22Rv1 (cell line): ENCODE measurements at regions not wholly inside any gene's neighbourhood (a gene's known extent, or its start where the extent isn't known, plus 50 kb on each side); places are given as distances from the start of the nearest gene placed in this dataset.

ENCODE experiments used
- H3K27ac ChIP-seq: fragments of 450-650 bp; 2 replicates; pipeline ENCODE4 v1.5.1; 2017
- ZFX ChIP-seq: fragments of 450-650 bp; IDR thresholded peaks from 2 replicates; pipeline ENCODE4 v1.6.1; 2017; ENCODE audit warnings: antibody characterized with exemption, borderline replicate concordance
- TF ChIP-seq, protein P1 (sequence below): fragments of 450-650 bp; IDR thresholded peaks from 2 replicates; pipeline ENCODE4 v1.5.1; 2017; ENCODE audit warnings: mild to moderate bottlenecking

DNA sequence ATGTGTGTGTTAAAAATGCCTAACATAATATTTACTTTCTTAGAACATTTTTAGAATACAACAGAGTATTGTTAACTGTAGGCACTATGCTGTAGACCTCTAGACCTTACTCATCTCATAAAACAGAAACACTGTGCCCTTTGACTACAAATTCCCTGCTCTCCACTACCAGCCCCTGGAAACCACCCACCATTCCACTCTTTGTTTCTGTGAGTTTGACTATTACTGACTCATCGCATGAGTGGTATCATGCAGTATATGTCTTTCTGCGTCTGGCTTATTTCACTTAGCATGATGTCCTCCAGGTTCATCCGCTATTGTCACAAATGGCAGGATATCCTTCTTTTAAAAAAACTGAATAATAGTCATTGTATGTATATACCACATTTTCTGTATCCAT lies 216.7 kb upstream of the CFAP20DC start:
- H3K27ac ChIP-seq, result no peak overlapping the region
- no peak for TF ChIP-seq ZFX

DNA sequence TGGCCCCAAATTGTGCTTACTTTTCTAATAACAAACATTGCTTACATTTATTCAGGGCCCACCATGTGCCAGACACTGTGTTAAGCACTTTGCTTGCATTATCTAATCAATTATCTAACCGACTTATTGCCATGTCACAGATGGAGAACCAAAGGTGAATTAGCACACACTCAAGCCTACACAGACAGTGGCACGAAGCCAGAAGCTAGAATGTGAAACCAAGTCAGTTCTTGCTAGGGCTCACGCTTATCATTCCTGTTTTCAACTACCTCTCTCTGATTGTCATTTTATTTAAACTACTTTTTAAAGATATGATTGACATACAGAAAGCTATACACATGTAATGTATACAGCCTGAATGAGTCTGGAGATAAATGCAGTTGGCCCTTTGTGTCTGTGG lies 215.7 kb upstream of the CFAP20DC start:
- no peak for TF ChIP-seq ZFX
- TF ChIP-seq, protein P1, sequence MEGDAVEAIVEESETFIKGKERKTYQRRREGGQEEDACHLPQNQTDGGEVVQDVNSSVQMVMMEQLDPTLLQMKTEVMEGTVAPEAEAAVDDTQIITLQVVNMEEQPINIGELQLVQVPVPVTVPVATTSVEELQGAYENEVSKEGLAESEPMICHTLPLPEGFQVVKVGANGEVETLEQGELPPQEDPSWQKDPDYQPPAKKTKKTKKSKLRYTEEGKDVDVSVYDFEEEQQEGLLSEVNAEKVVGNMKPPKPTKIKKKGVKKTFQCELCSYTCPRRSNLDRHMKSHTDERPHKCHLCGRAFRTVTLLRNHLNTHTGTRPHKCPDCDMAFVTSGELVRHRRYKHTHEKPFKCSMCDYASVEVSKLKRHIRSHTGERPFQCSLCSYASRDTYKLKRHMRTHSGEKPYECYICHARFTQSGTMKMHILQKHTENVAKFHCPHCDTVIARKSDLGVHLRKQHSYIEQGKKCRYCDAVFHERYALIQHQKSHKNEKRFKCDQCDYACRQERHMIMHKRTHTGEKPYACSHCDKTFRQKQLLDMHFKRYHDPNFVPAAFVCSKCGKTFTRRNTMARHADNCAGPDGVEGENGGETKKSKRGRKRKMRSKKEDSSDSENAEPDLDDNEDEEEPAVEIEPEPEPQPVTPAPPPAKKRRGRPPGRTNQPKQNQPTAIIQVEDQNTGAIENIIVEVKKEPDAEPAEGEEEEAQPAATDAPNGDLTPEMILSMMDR, result no peak
- no peak overlapping the region for H3K27ac ChIP-seq

DNA sequence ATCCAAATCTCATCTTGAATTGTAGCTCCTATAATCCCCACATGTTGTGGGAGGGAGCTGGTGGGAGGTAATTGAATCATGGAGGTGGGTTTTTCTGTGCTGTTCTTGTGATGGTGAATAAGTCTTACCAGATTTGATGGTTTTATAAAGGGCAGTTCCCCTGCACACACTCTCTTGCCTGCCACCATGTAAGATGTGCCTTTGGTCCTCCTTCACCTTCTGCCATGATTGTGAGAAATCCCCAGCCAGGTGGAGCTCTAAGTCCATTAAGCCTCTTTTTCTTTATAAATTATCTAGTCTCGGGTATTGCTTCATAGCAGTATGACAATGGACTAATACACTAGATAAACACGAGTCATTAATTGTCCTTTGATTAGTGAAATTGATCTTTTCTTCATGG lies 214.5 kb upstream of the CFAP20DC start:
- TF ChIP-seq ZFX, result no peak
- TF ChIP-seq, protein P1, result no peak

DNA sequence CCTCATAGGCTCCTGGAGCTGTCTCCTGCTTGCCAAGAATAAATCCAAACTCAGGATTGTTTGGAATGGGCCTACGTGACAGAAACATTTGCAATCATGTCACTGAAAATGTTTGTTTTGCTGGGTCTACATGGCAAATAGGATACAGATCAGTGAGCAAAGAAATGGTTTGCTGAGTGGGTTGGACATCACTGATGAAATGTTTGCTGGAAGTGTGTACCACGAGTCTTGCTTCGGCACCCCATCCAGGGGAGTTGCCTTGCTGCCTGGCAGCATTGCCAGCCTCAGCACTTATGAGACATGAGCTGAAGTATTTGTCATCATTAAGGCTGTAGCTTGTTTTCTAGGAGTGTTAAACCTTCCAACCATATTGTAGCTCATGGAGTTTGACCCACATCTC lies 213.3 kb upstream of the CFAP20DC start:
- no peak overlapping the region for H3K27ac ChIP-seq
- no peak for TF ChIP-seq ZFX
- TF ChIP-seq, protein P1, result no peak

More for the DNA sequence above, 214.5 kb upstream of the CFAP20DC start:
- no peak overlapping the region for H3K27ac ChIP-seq

DNA sequence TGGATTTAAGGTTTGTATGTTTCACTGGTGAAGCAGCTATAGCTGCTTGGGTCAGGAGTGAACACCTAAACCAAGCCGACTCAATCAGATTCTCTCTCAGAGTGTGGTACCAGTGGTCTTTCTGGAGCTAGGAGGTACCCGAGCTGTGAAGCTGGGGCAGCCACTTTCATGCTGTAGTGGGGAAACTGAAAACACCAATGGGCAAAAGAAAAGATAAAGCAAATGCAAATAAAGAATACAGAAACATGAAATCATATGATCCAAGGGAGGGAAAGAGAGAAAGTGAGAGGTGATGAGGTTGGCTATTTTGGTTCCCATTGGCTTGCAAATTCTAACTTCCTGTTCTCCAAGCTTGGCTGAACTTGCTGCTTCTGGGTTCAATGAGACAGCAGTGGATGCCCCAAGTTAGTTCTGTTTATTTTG lies 212.3 kb upstream of the CFAP20DC start:
- H3K27ac ChIP-seq, result no peak overlapping the region
- TF ChIP-seq ZFX, result no peak
- TF ChIP-seq, protein P1, result no peak

DNA sequence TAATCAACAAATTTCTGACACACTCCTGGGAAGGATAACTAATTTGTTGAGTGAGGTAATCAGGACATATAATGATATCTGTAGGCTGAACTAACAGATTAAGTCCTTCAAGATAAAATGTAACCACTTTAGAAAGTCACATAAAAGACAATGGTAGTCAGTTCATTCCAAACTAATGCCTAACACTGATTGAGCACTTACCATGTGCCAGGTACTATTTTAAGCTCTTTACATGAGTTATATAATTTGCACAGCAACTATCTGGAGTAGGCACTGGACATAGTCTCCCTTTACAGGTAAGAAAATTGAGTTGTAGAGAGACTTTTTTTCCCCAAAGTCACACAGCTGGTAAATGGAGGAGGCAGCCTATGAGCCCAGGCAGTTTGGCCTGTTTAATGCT lies 211.2 kb upstream of the CFAP20DC start:
- no peak for TF ChIP-seq ZFX
- TF ChIP-seq, protein P1, result no peak

DNA sequence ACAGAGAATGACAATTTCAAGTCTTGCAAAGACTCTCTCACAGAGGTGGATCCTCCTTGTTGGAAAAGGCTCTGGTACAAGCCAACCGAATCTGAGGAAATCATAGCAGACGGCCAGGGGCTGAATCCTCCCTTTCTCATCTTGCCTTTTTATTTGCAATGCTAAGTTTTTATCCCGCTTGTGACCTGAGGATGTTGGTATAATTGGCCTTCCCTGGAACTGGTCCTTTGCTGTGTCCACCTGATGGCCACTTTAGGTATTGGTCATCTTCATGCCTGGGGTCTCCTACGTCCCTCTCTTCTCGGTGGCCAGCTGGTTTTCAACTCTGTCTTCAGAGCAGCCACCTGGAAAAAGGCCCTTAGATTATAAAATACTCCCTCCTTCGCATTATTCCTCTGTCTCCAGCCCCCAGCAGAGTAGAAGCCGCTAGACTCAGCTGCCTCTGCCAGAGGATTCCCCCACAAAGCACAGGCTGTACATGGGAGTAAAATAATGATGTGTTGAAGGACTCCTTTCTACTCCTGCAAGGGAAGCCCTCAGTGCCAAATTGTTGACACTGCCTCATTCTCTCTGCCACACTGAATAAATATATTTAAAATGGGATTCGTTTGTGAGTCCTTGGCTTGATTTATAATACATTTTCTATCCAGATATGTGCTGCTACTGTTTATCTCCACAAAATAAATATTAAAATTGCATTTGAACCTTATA lies 208.9 kb upstream of the CFAP20DC start:
- H3K27ac ChIP-seq, result no peak overlapping the region
- TF ChIP-seq ZFX, result no peak
- TF ChIP-seq, protein P1, result no peak

More for the DNA sequence above, 211.2 kb upstream of the CFAP20DC start:
- H3K27ac ChIP-seq, result no peak overlapping the region

DNA sequence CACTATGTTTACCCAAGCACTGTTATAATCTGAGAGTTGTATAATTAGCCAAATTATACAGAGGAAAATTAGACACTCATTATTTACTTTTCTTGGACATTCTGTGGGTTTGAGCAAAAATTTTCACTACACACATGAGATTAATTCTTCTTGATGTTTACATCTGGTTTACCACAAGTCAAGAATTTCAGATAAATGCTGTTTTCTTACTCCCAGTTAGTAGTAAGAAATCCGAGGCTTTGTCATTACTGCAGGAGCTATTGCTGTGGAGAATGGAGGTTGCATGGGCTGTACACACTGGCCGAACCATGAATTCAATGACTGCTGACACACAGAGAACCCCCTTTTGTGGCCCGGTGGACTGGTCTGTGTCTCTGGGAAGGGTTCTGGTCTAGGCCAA lies 207.7 kb upstream of the CFAP20DC start:
- TF ChIP-seq ZFX, result no peak
- TF ChIP-seq, protein P1, result no peak
- H3K27ac ChIP-seq, result no peak overlapping the region
